Posterior vena cava (tissue), 2 donors: ENCODE measurements at regions not wholly inside any gene's neighbourhood (a gene's known extent, or its start where the extent isn't known, plus 50 kb on each side); places are given as distances from the start of the nearest gene placed in this dataset.

Experiments used
- DNase-seq: peaks from one replicate; pipeline ENCODE4 v3.0.0-alpha.2; 2020; ENCODE audit warnings: low spot score
- intact Hi-C, 2 donors: fragments of 100-400 bp; cut with DNase I; formaldehyde crosslinking; loops; one replicate each; pipeline versions ENCODE4 v1.14.1 to v1.14.2; 2022 to 2023
- donor health status: DM: yes; HTN: yes; CAD: no.
- donor health status: DM: yes; HTN: yes; CAD: no.

- intact Hi-C loops, result no loop called here
- DNase-seq, result no peak
These were observed 257.3 kb downstream of the RBFOX3 start for GRCh38 chr17:79353548-79353947.

- intact Hi-C loops, result no loop called here
- no peak for DNase-seq
These were observed 257.8 kb downstream of the RBFOX3 start for GRCh38 chr17:79353016-79353415.

DNA sequence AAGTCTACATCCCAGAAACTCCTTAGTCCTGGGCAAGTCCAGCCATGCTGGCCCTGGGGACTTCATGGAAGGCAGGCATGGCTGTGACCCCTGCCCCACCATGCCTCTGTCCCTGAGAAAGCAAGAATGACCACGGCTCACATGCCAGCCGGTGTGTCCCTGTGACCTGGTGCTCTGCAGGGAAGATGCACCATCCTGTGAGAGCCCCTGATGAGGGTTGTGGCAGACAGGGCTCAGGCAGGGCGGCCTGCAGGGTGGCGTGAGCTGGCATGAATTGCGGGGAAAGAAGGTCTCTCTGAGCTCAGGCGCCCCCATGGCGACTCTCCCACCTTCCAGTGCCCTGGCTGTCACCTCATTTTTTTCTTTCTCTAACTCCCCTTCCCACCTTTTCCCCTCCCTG lies 260.3 kb downstream of the RBFOX3 start:
- no peak for DNase-seq
- intact Hi-C loops, result no loop called here

DNA sequence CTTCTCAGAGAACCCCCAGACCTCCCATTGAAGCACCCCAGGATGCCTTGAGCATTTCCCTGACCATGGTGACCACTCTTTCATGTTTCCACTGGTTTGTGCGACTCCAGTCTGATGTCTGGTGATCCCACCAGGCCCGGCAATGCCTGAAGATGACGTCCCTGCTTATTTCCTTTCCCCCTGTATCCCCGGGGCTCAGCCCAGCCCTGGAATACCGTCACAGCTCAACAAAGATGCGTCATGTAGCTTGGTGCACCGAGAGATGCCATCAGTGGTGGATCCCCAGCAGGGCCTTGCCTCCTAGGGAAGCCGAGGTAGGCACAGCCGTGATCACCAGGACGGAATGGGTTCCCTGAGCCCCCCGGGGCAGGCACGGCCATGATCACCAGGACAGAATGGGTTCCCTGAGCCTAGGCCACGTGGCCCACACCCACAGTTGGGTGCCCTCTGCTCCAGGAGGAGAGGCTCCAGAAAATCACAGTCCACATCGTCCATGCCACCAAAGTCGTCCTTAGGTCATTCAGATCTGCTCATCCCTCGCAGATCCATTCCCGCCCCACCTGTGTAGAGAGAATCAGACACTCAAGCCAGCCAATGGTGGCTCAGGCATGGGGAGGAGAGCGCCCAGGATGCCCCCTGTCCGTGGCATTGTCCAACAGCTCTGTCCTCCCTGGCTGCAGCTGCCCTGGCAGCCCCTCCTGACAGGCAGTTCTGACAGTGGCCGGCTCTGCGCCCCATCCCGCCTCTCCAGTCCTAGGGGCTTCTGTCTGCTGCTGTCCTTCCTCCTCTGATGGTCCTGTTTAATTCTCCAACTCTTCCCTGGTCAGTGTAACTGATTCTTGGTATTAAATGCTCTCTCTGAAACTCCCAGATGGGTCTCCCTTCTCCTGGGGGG lies 261.1 kb downstream of the RBFOX3 start:
- intact Hi-C loops, result no loop called here
- DNase-seq, result no peak

DNA sequence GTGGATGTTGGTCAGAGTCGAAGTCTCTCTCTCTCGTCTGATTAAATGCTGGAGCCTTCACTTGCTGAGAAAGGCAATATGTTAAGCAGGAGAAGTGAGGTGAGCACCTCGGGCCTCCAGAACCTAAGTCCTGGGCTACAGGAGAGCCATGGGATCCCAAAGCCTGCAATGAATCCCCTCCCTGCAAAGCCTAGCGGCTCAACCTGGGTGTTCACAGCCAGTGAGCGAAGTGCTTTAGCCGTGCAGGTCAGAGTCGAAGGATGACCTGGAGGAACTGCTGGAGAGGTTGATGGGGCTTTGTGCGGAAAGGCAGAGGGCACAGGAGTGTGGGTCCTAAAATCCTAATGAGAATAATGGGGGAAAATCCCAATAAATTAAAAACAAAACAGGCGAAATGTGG lies 267.8 kb downstream of the ENGASE start:
- no peak for DNase-seq
- intact Hi-C loops, result no loop called here

GRCh38 chr17:79341816-79342215 lies 267.2 kb downstream of the ENGASE start:
- intact Hi-C loops, result no loop called here
- DNase-seq, result no peak

DNA sequence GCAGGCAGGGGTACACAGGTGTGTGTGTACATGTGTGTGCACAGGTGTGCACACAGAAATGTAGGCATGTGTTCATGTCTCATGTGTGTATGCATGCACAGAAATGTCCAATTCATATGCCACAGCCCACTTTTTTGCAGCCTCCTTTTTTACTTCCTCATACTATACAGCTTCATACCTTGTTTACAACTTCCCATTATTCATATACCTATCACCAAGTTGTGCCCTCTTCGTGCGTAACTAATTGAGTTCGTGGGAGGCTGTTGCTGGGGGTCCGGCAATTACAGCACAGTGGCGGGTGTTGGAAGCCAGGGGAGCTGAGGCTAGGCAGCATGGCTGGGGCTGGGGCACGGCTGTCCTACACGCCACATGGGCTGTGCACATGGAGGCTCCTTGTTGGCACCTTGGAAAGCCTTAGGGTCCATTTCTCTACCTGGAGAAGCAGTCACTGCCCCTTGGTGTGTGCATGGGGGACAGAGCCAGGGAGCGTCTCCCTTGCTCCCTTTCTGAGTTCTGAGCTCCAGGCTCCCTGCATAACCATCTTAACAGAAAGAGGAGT lies 266.7 kb downstream of the ENGASE start:
- intact Hi-C loops, result no loop called here
- DNase-seq, result no peak

DNA sequence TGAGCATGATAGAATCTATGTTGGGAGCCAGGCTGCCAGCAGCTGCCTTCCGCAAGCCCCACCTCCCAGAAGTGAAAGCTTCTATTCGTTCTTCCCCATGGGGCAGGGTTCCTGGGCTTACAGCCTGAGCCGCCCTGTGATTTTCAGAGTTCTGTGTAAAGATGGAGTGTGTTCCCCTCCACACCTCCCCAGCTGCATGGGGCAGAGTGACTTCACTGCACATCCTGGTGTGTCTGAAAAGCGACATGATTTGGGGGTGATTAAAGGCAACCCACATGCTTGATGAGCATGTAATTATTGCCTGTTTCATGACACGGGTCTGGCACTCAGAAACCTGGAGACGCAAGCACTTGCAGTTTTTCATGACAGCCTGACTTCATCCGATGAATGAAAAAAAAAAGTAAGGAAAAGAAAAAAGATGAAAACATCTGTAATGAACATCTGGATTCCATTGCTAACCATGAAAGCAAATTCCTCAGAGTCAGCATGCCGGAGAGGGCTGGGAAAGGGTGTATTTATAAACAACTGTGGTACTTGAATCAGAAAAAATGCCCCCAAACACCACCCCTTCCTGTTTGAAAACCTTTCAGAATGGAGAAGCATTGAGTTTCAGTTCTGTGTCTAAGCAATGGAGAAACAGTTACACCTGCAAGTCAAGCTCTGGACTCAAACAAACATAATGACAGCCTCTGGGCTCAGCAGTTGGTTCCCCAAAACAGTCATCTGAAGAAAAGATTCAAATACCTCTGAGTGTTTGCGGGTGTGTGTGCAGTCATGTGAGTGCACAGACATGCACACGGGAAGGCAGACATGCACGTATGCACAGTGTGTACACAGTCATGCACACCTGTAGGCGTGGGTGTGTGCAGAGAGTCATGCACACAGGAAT lies 266.0 kb downstream of the ENGASE start:
- no peak for DNase-seq
- intact Hi-C loops, result no loop called here

GRCh38 chr17:79339321-79339720 lies 264.7 kb downstream of the ENGASE start:
- DNase-seq, result no peak
- intact Hi-C loops, result no loop called here

DNA sequence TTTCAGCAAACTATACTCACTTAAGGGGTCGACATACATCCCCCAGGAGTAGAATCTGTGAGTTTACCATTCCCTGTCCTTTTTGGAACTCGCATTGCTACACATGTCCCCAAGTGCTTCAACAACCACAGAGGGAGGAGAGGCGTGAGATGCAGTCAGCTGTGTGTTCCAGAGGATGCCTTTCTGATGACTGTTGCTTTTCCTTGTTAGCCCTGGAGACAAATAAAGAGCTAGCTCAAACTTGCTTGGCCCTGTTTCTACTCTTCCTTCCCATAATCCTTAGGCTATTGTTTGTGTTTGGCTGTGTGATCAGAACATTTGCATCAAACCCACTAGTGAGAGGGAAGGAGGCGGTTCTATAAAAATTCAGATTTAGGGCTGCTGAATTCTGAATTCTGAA lies 264.0 kb downstream of the ENGASE start:
- intact Hi-C loops, result no loop called here
- DNase-seq, result no peak

- DNase-seq, result no peak
- intact Hi-C loops, result no loop called here
These were observed 263.5 kb downstream of the ENGASE start for GRCh38 chr17:79338152-79338551.

GRCh38 chr17:79337053-79337452 lies 262.4 kb downstream of the ENGASE start:
- no peak for DNase-seq
- intact Hi-C loops, result no loop called here

DNA sequence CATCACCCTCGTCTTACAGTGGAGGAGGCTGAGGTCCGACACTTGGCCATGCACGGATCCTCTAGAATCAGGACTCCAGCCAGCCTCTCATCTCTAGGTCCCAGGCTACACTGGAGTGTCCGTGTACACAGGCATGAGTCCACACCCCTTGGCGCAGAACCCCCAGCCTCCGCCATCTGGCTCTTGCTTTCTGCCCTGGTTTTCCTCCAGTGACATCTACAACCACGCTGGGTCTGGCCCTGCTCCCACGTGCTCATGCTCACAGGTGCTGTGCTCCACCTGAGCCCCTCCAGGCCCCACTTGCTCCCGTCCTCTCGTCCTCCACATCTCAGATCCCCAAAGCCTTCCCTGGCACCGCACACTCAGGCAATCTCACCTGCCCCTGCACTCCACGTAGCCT lies 260.8 kb downstream of the ENGASE start:
- no peak for DNase-seq
- intact Hi-C loops, result no loop called here

DNA sequence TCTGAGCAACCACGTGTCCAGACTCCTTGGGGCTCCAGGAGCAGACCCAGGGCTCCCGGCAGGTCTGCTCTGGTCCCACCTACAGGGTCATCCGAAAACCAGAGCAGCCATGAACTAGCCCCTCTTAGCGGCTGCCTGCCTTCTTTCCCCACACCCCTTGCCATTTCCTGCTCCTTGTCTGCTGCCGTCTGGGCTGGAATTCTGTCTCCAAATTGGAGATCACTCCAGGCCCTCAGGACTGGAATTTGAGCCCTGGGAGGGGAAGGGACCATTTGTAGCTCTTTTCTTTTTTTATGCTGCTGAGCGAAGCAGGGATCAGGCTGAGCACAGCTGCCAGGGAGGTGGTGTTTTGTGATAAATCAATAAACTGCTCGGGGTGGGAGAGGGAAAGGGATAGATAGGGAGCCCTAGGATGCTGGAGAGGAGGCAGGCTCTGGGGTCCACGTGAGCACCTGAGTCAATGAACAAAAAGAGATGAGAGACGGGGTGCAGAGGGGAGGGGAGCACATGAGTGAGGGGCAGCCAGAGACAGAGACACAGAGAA lies 257.5 kb downstream of the ENGASE start:
- intact Hi-C loops, result loop anchor here in 1 of 2 donors (5.0 kb wide), 1 partner anchor 40 kb away; no protein-coding TSS in a partner anchor
- DNase-seq, result no peak

- no peak for DNase-seq
- intact Hi-C loops, result loop anchor here in 1 of 2 donors (5.0 kb wide), 1 partner anchor 41 kb away; no protein-coding TSS in a partner anchor
These were observed 256.9 kb downstream of the ENGASE start for GRCh38 chr17:79331492-79331891.

DNA sequence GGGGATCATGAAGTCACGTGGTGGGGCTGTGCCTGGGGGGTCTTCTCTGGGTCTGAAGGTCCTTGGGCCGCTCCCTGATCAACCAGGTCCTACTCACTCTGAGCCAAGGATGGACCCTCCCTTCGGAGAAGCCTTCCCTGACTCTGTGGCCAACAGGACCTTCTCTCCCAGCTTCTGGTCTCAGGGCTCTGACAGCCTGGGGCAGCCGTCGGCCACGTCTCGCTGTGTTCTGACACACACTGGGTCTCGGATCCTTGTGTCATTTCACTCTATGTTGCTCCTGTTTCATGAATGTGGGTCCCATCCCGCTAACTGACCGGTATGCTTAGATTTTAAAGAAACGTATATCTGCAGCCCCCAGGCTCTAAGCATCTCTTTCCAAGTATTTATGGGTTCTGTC lies 256.1 kb downstream of the ENGASE start:
- DNase-seq, result no peak
- intact Hi-C loops, result loop anchor here in 1 of 2 donors (5.0 kb wide), 1 partner anchor 42 kb away; no protein-coding TSS in a partner anchor

DNA sequence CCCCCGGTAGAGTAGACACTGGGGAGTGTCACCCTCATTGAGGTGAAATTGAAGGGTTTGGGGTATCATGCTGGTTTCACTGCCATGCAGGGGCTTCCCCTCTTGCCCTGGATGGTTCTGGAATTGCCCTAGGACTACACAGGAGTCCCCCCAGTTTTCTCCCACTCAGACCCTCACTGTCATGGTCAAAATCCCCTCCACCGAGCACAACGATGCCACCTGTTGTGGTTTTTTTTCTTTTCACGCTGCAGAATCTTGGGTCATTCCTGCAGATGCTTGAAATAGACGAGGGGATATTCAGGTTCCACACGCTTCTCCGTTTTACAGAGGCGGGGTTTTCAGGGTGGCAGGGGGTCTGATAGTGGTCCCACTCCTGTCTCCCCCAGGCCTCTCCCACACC lies 255.6 kb downstream of the ENGASE start:
- intact Hi-C loops, result loop anchor here in 1 of 2 donors (5.0 kb wide), 1 partner anchor 42 kb away; no protein-coding TSS in a partner anchor
- DNase-seq, result no peak

GRCh38 chr17:79326814-79327213 lies 252.2 kb downstream of the ENGASE start:
- intact Hi-C loops, result no loop called here

DNA sequence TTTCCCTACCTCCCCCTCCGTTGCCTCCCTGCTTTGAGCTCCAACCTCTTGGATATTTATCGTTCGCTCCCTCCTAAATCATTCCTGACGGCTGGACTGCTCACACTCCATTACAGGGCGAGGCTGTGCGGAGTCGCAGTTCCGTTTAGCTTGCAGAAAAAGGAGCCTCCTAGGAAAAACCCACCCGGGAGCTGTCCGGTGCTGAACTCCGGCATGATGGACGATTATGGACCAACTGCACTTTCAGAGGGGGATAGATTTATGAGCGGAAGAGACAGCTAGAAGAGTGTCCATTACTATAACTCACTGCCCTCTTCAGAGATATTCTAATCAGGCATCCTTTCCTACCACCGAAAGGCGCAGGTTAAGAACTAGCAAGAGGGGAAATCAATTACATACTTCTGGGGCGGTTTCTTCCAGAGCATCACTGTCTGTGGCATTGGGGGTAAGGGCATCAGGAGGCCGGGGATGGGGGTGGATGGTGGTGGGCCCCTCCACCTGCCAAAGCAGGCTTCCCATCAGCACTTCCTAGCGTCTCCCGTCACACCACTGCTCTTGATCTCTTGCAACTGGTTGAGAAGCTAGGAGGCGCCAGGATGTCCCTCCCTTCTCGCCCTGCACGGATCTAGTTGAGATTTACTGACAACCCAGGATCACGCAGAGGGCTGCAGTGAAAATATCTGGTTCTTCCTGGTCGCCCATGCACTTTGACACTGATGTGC lies 251.2 kb downstream of the ENGASE start:
- intact Hi-C loops, result no loop called here
- no peak for DNase-seq

More at GRCh38 chr17:79326814-79327213, 252.2 kb downstream of the ENGASE start:
- no peak for DNase-seq
